Thoracic aorta (tissue), 2 donors: ENCODE measurements at regions not wholly inside any gene's neighbourhood (a gene's known extent, or its start where the extent isn't known, plus 50 kb on each side); places are given as distances from the start of the nearest gene placed in this dataset.
"Not testable (repeated sequence)": the region's sequence is repeated elsewhere in the genome, so short reads cannot be mapped to it uniquely, and the experiment has no call there.

Experiments used
- ATAC-seq: fragments of 150-250 bp; one replicate; pipeline ENCODE4 v1.8.0; 2017; ENCODE audit warnings: low read depth; ENCODE audit not compliant: insufficient number of reproducible peaks, low FRiP score
- DNase-seq: peaks from one replicate; pipeline ENCODE4 v3.0.0-alpha.2; 2020; ENCODE audit warnings: low spot score
- H3K27ac ChIP-seq, 2 donors: fragments of 200-600 bp; sonication (generic); 1 replicate in 1 of 2; 2 replicates in 1 of 2; pipeline ENCODE4 v1.5.1; 2016; ENCODE audit warnings: mild to moderate bottlenecking in 2 of 2, moderate library complexity in 2 of 2
- H3K27me3 ChIP-seq: fragments of 200-600 bp; sonication (generic); replicated peaks from 2 replicates; pipeline ENCODE4 v1.6.0; 2016; ENCODE audit warnings: mild to moderate bottlenecking; ENCODE audit not compliant: insufficient read depth
- H3K36me3 ChIP-seq: fragments of 200-600 bp; sonication (generic); one replicate; pipeline ENCODE4 v1.5.1; 2016
- H3K4me1 ChIP-seq, 2 donors: fragments of 200-600 bp; sonication (generic); 1 replicate in 1 of 2; 2 replicates in 1 of 2; pipeline versions ENCODE4 v1.5.1 to v1.6.0; 2016; ENCODE audit warnings: low read depth in 2 of 2, mild to moderate bottlenecking in 1 of 2; ENCODE audit not compliant: control insufficient read depth in 1 of 2
- H3K4me3 ChIP-seq: fragments of 200-600 bp; sonication (generic); 2 replicates; pipeline ENCODE4 v1.5.1; 2016; ENCODE audit warnings: mild to moderate bottlenecking
- H3K9me3 ChIP-seq: fragments of 200-600 bp; sonication (generic); 2 replicates; pipeline ENCODE4 v1.5.1; 2016
- TF ChIP-seq, protein P1 (sequence below): fragments of 200-600 bp; sonication (generic); IDR thresholded peaks from one replicate; pipeline ENCODE4 v1.5.1; 2019; ENCODE audit warnings: antibody characterized with exemption

DNA sequence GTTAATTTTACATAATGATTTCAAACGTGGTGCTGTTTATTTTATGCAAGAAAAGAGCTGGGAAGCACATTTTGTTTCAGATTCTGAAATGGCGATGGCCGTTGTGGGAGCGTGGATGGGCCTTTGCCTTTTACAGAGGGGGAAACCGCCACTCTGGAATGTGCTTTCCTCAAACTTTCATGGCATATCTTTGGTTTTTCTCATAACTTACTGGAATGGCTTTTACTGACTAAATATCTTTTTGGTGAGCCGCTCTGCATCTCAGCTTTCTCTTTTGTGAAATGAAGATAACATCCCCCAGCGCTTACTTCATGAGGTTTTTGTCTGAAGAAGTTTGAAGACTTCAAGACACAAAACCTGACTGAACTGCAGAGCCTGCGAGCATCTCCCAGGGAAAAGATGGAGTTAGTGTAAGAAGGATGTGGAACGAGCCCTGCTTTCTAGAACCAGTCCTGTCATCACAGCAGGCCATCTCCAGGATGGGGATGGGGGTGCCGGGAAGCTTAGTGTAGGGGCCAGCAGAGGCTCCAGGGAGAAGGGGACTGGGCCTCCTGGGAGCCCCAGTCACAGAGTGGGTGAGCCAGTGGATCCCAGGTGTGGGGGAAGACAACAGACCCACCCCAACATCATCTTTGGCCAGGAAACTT, 61.8 kb upstream of the TIAM2 start:
- no peak overlapping the region for H3K27ac ChIP-seq
- H3K4me1 ChIP-seq = peaks cover 6 to 11% of the 10 kb centered on the region in 2 donors
- no peaks in the 10 kb centered on the region for H3K9me3 ChIP-seq
- H3K4me3 ChIP-seq = no peak overlapping the region
- ATAC-seq = no peak
- no peaks in the 10 kb centered on the region for H3K36me3 ChIP-seq
- DNase-seq = no peak
- no peaks in the 10 kb centered on the region for H3K27me3 ChIP-seq
- TF ChIP-seq, protein P1, sequence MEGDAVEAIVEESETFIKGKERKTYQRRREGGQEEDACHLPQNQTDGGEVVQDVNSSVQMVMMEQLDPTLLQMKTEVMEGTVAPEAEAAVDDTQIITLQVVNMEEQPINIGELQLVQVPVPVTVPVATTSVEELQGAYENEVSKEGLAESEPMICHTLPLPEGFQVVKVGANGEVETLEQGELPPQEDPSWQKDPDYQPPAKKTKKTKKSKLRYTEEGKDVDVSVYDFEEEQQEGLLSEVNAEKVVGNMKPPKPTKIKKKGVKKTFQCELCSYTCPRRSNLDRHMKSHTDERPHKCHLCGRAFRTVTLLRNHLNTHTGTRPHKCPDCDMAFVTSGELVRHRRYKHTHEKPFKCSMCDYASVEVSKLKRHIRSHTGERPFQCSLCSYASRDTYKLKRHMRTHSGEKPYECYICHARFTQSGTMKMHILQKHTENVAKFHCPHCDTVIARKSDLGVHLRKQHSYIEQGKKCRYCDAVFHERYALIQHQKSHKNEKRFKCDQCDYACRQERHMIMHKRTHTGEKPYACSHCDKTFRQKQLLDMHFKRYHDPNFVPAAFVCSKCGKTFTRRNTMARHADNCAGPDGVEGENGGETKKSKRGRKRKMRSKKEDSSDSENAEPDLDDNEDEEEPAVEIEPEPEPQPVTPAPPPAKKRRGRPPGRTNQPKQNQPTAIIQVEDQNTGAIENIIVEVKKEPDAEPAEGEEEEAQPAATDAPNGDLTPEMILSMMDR = no peak

DNA sequence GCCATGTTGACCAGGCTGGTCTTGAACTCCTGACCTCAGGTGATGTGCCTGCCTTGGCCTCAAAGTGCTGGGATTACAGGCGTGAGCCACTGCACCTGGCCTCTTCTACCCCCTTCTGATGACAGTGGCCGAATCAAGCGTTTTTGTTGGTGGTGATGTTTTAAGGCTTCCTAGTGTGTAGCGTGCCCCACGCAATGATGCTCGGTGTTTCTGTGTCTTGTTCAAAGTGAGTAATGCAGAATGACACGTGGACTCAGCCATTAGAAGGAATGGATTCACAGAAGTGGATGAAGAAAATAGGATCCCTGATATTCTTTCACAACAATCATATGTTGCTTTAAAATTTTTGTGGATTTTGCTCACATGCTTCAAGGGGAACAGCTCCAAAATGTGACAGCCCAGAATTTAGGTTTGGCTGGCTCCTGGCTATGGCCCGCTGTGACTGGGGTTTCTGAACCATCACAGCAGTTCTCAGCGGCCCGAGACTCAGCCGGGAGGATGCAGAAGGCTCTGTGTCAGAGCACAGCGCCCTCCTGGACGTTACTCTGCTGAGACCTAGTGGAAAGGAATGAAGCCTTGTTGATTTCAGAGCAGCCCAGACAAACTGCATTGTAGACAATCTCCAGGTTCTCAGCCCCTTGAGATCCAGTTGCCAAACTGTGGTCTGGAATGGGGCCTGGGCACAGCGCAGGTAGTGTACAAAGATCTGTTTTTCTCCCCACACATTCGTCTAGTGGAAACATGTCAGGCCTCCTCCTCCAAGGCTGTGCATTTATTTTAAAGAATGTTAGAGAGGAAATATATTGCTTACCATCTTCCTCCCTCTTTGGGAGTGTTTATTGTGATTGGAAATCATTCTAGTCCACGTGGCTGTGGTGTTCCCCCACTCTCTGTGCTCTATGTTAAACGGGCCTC, 57.6 kb upstream of the TIAM2 start:
- Histone ChIP-seq H3K9me3 (no peaks in the 10 kb centered on the region), H3K4me1 (peaks cover 1 to 12% of the 10 kb centered on the region in 2 donors), H3K27ac (no peak overlapping the region), H3K27me3 (no peaks in the 10 kb centered on the region), H3K4me3 (no peak overlapping the region), H3K36me3 (no peaks in the 10 kb centered on the region)
- no peak for DNase-seq
- no peak for ATAC-seq
- TF ChIP-seq, protein P1 = no peak

DNA sequence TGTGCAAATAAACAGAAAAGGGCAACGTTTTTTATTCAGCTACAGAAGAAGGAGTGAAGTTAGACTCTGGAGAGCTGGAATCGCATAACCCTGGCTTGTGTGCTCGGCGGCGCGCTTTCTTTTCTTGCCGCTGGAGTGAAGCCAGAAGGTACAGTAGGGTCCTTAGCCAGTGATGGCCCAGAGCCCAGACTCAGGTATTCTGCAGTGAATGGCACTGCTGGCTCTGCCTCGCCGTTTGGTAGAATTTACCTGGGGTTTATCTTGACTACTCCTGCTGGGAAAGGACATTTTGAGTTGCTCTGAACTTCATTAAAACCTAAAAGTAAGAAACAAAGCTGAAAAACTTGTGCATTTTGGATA, 56.9 kb upstream of the TIAM2 start:
- Histone ChIP-seq H3K4me3 (no peak overlapping the region), H3K36me3 (no peaks in the 10 kb centered on the region), H3K9me3 (no peaks in the 10 kb centered on the region), H3K27me3 (no peaks in the 10 kb centered on the region), H3K27ac (no peak overlapping the region), H3K4me1 (peaks cover 0 to 12% of the 10 kb centered on the region in 2 donors)
- DNase-seq = no peak
- TF ChIP-seq, protein P1 = no peak
- ATAC-seq = no peak

DNA sequence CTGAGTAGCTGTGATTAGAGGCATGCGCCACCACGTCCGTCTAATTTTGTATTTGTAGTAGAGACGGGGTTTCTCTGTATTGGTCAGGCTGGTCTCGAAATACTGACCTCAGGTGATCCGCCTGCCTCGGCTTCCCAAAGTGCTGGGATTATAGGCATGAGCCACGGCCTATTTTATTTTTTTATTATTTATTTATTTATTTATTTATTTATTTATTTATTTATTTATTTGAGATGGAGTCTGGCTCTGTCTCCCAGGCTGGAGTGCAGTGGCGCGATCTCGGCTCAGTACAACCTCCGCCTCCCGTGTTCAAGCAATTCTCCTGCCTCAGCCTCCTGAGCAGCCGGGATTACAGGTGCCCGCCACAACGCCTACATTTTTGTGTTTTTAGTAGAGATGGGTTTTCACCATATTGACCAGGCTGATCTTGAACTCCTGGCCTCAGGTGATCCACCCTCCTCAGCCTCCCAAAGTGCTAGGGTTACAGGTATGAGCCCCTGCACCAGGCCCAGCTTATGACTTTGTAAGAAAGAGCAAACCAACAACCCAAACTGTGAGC, 56.3 kb upstream of the TIAM2 start:
- peaks cover 0 to 12% of the 10 kb centered on the region in 2 donors for H3K4me1 ChIP-seq
- not testable (repeated sequence) for DNase-seq, H3K27ac ChIP-seq, H3K4me3 ChIP-seq, ATAC-seq, H3K27me3 ChIP-seq, H3K36me3 ChIP-seq, H3K9me3 ChIP-seq

DNA sequence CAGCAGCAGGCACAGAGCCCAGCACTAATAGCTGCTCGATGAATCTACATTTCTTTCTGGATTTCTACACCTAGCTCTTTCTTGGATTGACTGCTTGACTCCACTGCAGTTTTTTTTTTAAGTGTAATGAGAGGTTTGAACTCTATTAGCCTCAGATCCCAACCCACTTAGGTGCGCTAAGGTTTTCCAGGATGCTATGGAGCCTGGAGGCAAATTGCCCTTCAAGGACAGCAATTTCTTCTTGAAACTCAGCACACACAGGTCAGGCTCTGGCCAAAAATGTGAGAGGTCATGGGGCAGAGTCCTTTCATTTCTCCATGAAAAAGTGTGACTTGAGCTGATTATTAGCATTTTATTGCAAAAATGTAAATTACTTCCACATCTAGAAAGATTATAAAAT, 52.3 kb upstream of the TIAM2 start:
- H3K36me3 ChIP-seq = no peaks in the 10 kb centered on the region
- DNase-seq = no peak
- H3K4me1 ChIP-seq = peaks cover 0 to 6% of the 10 kb centered on the region in 2 donors
- ATAC-seq = no peak
- H3K4me3 ChIP-seq = no peak overlapping the region
- H3K9me3 ChIP-seq = no peaks in the 10 kb centered on the region
- TF ChIP-seq, protein P1 = no peak
- H3K27ac ChIP-seq = no peak overlapping the region
- H3K27me3 ChIP-seq = no peaks in the 10 kb centered on the region
